ENCODE measurements at regions not wholly inside any gene's neighbourhood (a gene's known extent, or its start where the extent isn't known, plus 50 kb on each side); places are given as distances from the start of the nearest gene placed in this dataset.

GRCh38 chr12:67426067-67426466 is 156.9 kb downstream of the CAND1 start:
- no peak for TF ChIP-seq CTCF (conservative IDR thresholded peaks at IDR 0.05)
- no peak for TF ChIP-seq EZH2 (IDR thresholded peaks at IDR 0.05; ENCODE audit: low read depth)
